HUES6 (cell line): ENCODE measurements at regions not wholly inside any gene's neighbourhood (a gene's known extent, or its start where the extent isn't known, plus 50 kb on each side); places are given as distances from the start of the nearest gene placed in this dataset.

Source experiments
- H3K27ac ChIP-seq: 2 replicates; pipeline ENCODE4 v1.7.0; 2013; ENCODE audit warnings: low read depth, mild to moderate bottlenecking, low read length, inconsistent platforms
- H3K27me3 ChIP-seq: 2 replicates; pipeline ENCODE4 v1.6.1; 2013; ENCODE audit warnings: low read length; ENCODE audit not compliant: control insufficient read depth, insufficient read depth
- H3K36me3 ChIP-seq: 2 replicates; pipeline ENCODE4 v1.6.1; 2013; ENCODE audit warnings: low read length; ENCODE audit not compliant: control insufficient read depth, insufficient read depth
- H3K4me1 ChIP-seq: 2 replicates; pipeline ENCODE4 v1.6.1; 2013; ENCODE audit warnings: low read length; ENCODE audit not compliant: control insufficient read depth, insufficient read depth
- H3K4me3 ChIP-seq: 2 replicates; pipeline ENCODE4 v1.5.1; 2013; ENCODE audit warnings: low read depth, low read length
- H3K9ac ChIP-seq: one replicate; pipeline ENCODE4 v1.6.1; 2013; ENCODE audit warnings: mild to moderate bottlenecking, low read length
- H3K9me3 ChIP-seq: 2 replicates; pipeline ENCODE4 v1.6.1; 2013; ENCODE audit warnings: low read depth, low read length; ENCODE audit not compliant: control insufficient read depth, insufficient read depth

DNA sequence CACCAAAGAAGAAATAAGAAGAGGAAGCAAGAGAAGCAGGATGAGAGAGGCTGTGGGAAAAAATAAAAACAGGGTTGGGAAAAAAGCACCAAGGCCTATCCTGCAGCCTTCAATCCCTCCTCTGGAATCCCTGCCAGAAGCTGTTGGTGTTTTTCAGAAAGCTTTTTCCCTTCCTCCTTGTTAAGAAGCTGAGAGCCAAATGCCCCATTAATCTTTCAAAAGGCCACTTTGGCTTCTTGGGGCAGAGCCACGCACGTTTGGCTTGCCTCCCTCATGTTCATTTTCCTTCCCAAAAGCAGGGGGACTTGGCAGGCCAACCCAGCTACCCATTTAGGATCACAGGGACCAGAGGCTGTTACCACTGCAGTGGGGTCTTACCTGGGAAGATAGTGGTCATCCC is 365.3 kb downstream of the NUAK1 start:
- no peak overlapping the region for H3K27ac ChIP-seq
- H3K4me3 ChIP-seq: no peak overlapping the region
- no peak overlapping the region for H3K9ac ChIP-seq
- no peaks in the 10 kb centered on the region for H3K27me3 ChIP-seq
- H3K4me1 ChIP-seq: no peaks in the 10 kb centered on the region
- no peaks in the 10 kb centered on the region for H3K36me3 ChIP-seq
- H3K9me3 ChIP-seq: no peaks in the 10 kb centered on the region

DNA sequence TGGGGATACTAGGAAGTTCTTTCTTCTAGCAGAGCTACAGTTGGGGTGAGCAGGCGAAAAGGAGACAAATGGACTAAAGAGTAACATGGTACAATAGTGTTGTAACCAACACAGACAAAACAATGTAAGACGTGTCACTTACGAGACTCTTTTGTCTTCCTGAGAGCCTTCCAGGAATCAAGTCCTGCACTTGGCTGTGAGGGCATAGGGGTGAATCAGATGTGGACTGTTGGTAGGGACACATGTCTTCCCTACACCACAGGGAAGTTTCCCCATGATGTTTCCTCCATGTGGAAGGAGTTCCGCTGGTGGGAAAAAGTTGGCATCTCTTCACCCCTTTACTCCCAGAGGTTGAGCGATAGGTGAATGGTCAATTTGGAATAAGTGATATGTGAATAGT is 364.7 kb downstream of the NUAK1 start:
- Histone ChIP-seq H3K27me3 (no peaks in the 10 kb centered on the region), H3K27ac (no peak overlapping the region), H3K9me3 (no peaks in the 10 kb centered on the region), H3K36me3 (no peaks in the 10 kb centered on the region), H3K9ac (no peak overlapping the region), H3K4me3 (no peak overlapping the region), H3K4me1 (no peaks in the 10 kb centered on the region)

DNA sequence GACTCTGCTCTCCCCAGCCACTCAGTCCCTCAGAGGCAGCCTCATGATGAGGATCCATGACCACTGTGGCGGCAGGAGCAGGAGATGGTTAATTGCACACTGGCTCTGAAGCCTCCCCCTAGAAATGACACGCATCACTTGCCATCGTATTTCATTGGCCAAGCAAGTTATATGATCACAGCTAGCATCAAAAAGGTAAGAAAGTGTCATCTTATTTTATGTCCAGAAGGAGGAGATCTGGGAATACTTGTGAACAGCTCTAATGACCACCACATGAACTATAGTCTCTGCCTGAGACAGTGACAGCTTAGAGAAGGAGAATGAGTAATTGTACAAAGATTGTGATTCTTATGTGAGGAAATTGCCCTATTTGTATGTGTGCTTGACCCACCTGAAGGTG is 363.4 kb downstream of the NUAK1 start:
- no peak overlapping the region for H3K9ac ChIP-seq
- no peaks in the 10 kb centered on the region for H3K4me1 ChIP-seq
- H3K27me3 ChIP-seq: no peaks in the 10 kb centered on the region
- no peaks in the 10 kb centered on the region for H3K36me3 ChIP-seq
- H3K4me3 ChIP-seq: no peak overlapping the region
- H3K9me3 ChIP-seq: no peaks in the 10 kb centered on the region
- H3K27ac ChIP-seq: no peak overlapping the region

GRCh38 chr12:105783983-105784947 is 354.5 kb downstream of the NUAK1 start:
- Histone ChIP-seq H3K27ac (no peak overlapping the region), H3K9ac (no peak overlapping the region), H3K4me1 (no peaks in the 10 kb centered on the region), H3K4me3 (no peak overlapping the region), H3K36me3 (no peaks in the 10 kb centered on the region), H3K9me3 (peaks cover 1% of the 10 kb centered on the region; the same call in 1 of the 2 replicates), H3K27me3 (no peaks in the 10 kb centered on the region)

DNA sequence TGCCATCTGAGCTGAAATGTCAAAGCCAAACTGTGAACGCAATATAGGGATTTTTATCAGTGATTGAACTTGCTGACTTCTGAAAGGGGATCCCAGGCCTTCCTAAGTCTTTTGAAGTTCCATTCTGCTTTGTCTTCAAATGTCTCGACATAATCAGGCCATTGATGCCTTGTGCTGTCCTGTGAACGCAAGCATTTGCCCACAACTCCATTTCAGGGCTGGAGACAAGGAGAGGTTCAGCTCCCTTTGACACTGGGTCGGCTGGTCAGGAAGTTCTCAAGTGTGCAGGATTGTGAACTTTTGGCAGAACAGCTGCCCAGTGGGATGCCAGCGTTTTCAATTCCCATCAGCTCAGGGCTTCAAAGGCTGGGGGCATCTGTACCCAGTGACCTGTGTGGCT is 345.3 kb downstream of the NUAK1 start:
- Histone ChIP-seq H3K4me1 (no peaks in the 10 kb centered on the region), H3K9me3 (peaks cover 10% of the 10 kb centered on the region; the same call in 1 of the 2 replicates), H3K27ac (no peak overlapping the region), H3K9ac (no peak overlapping the region), H3K4me3 (no peak overlapping the region), H3K36me3 (no peaks in the 10 kb centered on the region), H3K27me3 (no peaks in the 10 kb centered on the region)

- H3K4me3 ChIP-seq: no peak overlapping the region
- no peak overlapping the region for H3K27ac ChIP-seq
- no peaks in the 10 kb centered on the region for H3K36me3 ChIP-seq
- no peaks in the 10 kb centered on the region for H3K4me1 ChIP-seq
- no peaks in the 10 kb centered on the region for H3K9me3 ChIP-seq
- H3K9ac ChIP-seq: no peak overlapping the region
- H3K27me3 ChIP-seq: no peaks in the 10 kb centered on the region
These were observed 340.4 kb downstream of the NUAK1 start for GRCh38 chr12:105798256-105798845.

DNA sequence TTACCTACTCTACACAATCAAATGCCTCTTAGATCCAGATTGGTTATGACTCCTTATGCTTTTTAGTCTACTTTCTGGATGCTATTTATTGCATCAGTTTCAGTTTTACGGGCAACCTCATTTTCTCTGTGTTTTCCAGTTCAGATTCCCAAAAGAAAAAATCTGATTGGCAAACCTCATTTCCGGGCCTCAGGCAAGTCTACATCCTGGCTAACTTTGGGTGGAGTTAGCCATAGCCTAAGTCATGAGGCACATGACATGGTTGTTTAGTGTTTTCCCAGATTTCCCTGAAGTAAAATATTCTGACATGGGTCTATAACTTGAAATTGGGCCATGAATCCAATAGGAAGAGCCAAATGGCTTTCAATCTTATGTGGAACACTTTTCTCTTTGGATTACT is 339.7 kb downstream of the NUAK1 start:
- Histone ChIP-seq H3K9ac (no peak overlapping the region), H3K27ac (no peak overlapping the region), H3K27me3 (no peaks in the 10 kb centered on the region), H3K36me3 (no peaks in the 10 kb centered on the region), H3K4me3 (no peak overlapping the region), H3K4me1 (no peaks in the 10 kb centered on the region), H3K9me3 (no peaks in the 10 kb centered on the region)

DNA sequence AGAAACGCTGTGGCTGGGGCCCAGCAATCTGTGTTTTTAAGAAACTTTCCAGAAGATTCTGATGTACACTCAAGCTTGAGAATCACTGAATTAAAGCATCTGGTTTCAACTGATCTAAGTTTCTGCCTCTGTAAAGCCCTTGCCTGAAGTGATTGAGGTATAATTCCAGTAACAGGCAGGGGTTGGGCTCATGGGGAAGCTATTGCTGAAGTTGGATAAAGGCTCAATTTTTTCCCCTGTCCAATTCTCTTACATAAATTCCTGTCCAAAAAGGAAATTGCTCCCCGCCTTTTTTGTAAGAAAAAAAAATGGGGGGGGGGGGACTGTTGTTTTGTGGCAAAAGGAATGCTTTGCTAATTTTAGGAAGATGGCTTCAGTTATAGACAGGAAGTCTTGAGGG is 337.4 kb downstream of the NUAK1 start:
- H3K9ac ChIP-seq: no peak overlapping the region
- H3K27ac ChIP-seq: no peak overlapping the region
- H3K4me1 ChIP-seq: no peaks in the 10 kb centered on the region
- H3K4me3 ChIP-seq: no peak overlapping the region
- no peaks in the 10 kb centered on the region for H3K27me3 ChIP-seq
- no peaks in the 10 kb centered on the region for H3K36me3 ChIP-seq
- no peaks in the 10 kb centered on the region for H3K9me3 ChIP-seq

- Histone ChIP-seq H3K4me3 (no peak overlapping the region), H3K36me3 (no peaks in the 10 kb centered on the region), H3K4me1 (no peaks in the 10 kb centered on the region), H3K9ac (no peak overlapping the region), H3K27me3 (no peaks in the 10 kb centered on the region), H3K27ac (no peak overlapping the region), H3K9me3 (no peaks in the 10 kb centered on the region)
These were observed 335.5 kb downstream of the NUAK1 start for GRCh38 chr12:105803292-105803691.

- no peaks in the 10 kb centered on the region for H3K36me3 ChIP-seq
- no peak overlapping the region for H3K9ac ChIP-seq
- no peaks in the 10 kb centered on the region for H3K4me1 ChIP-seq
- no peak overlapping the region for H3K4me3 ChIP-seq
- H3K9me3 ChIP-seq: 0 out of 2 replicates have a peak, but pooled peaks cover 1% of the 10 kb centered on the region
- no peaks in the 10 kb centered on the region for H3K27me3 ChIP-seq
- no peak overlapping the region for H3K27ac ChIP-seq
These were observed 334.0 kb downstream of the NUAK1 start for GRCh38 chr12:105804591-105805265.
